ENCODE measurements at regions not wholly inside any gene's neighbourhood (a gene's known extent, or its start where the extent isn't known, plus 50 kb on each side); places are given as distances from the start of the nearest gene placed in this dataset.

DNA sequence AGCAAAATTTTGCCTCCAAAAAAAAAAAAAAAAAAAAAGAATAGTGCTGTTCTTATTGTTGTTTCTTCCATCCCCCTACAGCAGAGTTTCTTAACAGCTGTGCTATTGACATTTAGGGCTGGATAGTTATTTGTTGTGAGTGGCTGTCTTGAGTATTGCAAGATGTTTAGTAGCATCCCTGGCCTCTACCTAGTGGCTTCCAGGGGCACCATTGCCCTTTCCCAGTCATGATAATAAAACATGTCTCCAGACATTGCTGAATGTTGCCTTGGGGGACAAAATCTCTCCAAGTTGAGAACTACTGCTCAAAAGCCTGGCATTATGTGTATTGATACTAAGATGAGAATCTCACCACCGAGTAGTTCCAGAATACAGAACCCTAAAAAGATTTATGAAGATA lies 108.7 kb downstream of the PALM2AKAP2 start:
- H3K27ac Mint-ChIP-seq = no peak overlapping the region
- Histone ChIP-seq H3K4me3 (no peak overlapping the region), H2AFZ (replicated peaks) (no peak overlapping the region), H3F3A (ENCODE audit: low read depth) (no peaks in the 10 kb centered on the region), H3K79me2 (ENCODE audit: low read depth) (no peaks in the 10 kb centered on the region), H3K27me3 (no peaks in the 10 kb centered on the region), H3K36me3 (no peaks in the 10 kb centered on the region), H4K20me1 (ENCODE audit: low read depth) (no peaks in the 10 kb centered on the region), H3K4me2 (no peak overlapping the region), H3K27ac (no peak overlapping the region), H3K9ac (no peak overlapping the region), H3K4me1 (peaks cover 7% of the 10 kb centered on the region), H3K9me3 (ENCODE audit: low read depth) (no peaks in the 10 kb centered on the region)
- H3K27me3 Mint-ChIP-seq (ENCODE audit: insufficient read depth, low read depth) = peaks cover 2% of the 10 kb centered on the region
- no peaks in the 10 kb centered on the region for H3K9me3 Mint-ChIP-seq
- TF ChIP-seq, protein P1, sequence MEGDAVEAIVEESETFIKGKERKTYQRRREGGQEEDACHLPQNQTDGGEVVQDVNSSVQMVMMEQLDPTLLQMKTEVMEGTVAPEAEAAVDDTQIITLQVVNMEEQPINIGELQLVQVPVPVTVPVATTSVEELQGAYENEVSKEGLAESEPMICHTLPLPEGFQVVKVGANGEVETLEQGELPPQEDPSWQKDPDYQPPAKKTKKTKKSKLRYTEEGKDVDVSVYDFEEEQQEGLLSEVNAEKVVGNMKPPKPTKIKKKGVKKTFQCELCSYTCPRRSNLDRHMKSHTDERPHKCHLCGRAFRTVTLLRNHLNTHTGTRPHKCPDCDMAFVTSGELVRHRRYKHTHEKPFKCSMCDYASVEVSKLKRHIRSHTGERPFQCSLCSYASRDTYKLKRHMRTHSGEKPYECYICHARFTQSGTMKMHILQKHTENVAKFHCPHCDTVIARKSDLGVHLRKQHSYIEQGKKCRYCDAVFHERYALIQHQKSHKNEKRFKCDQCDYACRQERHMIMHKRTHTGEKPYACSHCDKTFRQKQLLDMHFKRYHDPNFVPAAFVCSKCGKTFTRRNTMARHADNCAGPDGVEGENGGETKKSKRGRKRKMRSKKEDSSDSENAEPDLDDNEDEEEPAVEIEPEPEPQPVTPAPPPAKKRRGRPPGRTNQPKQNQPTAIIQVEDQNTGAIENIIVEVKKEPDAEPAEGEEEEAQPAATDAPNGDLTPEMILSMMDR (IDR thresholded peaks at IDR 0.05) = no peak
- TF ChIP-seq EZH2 (IDR thresholded peaks at IDR 0.05) = no peak
- H3K4me1 Mint-ChIP-seq = peaks cover 5% of the 10 kb centered on the region
- no peaks in the 10 kb centered on the region for H3K36me3 Mint-ChIP-seq
- no peak for DNase-seq (ENCODE audit: low spot score)
- H3K4me3 Mint-ChIP-seq = no peak overlapping the region

DNA sequence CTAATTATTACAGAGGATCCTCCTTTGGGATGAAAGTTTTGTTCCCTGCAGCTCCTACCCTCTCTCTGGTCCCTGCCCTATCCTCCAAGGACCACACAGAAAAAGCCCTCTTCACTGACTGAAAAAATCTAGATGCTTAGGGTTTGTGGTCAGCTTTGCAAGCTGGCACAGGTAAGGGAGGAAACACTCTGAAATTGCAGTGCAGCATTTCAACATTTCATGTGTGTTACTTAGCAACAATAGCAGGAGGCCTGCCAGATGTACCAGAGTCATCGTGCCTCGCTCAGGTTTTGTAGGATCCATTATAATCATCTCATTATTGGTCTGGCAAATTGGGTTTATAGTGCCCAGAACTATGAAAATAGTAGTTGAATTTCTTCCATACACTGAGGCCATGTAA lies 109.5 kb downstream of the PALM2AKAP2 start:
- Histone ChIP-seq H3K36me3 (no peaks in the 10 kb centered on the region), H3F3A (ENCODE audit: low read depth) (no peaks in the 10 kb centered on the region), H3K4me2 (no peak overlapping the region), H3K4me3 (no peak overlapping the region), H3K27ac (no peak overlapping the region), H2AFZ (replicated peaks) (no peak overlapping the region), H3K9ac (no peak overlapping the region), H3K79me2 (ENCODE audit: low read depth) (no peaks in the 10 kb centered on the region), H3K27me3 (no peaks in the 10 kb centered on the region), H4K20me1 (ENCODE audit: low read depth) (no peaks in the 10 kb centered on the region), H3K9me3 (ENCODE audit: low read depth) (no peaks in the 10 kb centered on the region), H3K4me1 (peaks cover 7% of the 10 kb centered on the region)
- no peaks in the 10 kb centered on the region for H3K27me3 Mint-ChIP-seq (ENCODE audit: insufficient read depth, low read depth)
- TF ChIP-seq EZH2phosphoT487 (IDR thresholded peaks at IDR 0.05) (no peak), EZH2 (IDR thresholded peaks at IDR 0.05) (no peak)
- TF ChIP-seq, protein P1 (IDR thresholded peaks at IDR 0.05) = no peak
- H3K27ac Mint-ChIP-seq = no peak overlapping the region
- no peaks in the 10 kb centered on the region for H3K36me3 Mint-ChIP-seq
- DNase-seq (ENCODE audit: low spot score) = no peak
- H3K4me3 Mint-ChIP-seq = no peak overlapping the region
- H3K4me1 Mint-ChIP-seq = peaks cover 5% of the 10 kb centered on the region
- H3K9me3 Mint-ChIP-seq = no peaks in the 10 kb centered on the region

DNA sequence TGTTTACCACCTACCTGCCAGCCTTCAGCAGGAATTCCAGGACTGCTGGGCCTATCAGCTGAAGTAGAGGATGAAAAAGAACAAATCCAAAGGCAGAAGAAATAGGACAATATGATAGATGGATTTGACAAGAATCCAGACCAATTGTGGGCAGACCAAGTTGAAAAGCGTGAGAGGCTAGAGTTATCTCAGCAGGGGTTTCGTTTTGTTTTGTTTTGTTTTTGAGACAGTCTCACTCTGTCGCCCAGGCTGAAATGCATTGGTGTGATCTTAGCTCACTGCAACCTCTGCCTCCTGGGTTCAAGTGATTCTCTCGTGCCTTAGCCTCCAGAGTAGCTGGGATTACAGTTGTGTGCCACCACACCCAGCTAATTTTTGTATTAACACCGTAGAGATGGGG lies 113.2 kb downstream of the PALM2AKAP2 start:
- no peaks in the 10 kb centered on the region for H4K20me1 ChIP-seq (ENCODE audit: low read depth)
- H3K9ac ChIP-seq = no peak overlapping the region
- H3K4me3 Mint-ChIP-seq = no peak overlapping the region
- H2AFZ ChIP-seq (replicated peaks) = no peak overlapping the region
- H3K4me1 ChIP-seq = peaks cover 7% of the 10 kb centered on the region
- H3K4me2 ChIP-seq = no peak overlapping the region
- TF ChIP-seq EZH2phosphoT487 (IDR thresholded peaks at IDR 0.05) (no peak), EZH2 (IDR thresholded peaks at IDR 0.05) (no peak)
- TF ChIP-seq, protein P1 (IDR thresholded peaks at IDR 0.05) = no peak
- no peak for DNase-seq (ENCODE audit: low spot score)
- H3K4me1 Mint-ChIP-seq = peaks cover 5% of the 10 kb centered on the region
- H3K4me3 ChIP-seq = no peak overlapping the region
- no peaks in the 10 kb centered on the region for H3K79me2 ChIP-seq (ENCODE audit: low read depth)
- no peaks in the 10 kb centered on the region for H3K27me3 ChIP-seq
- H3K9me3 ChIP-seq (ENCODE audit: low read depth) = no peaks in the 10 kb centered on the region
- H3K36me3 ChIP-seq = no peaks in the 10 kb centered on the region
- no peaks in the 10 kb centered on the region for H3K36me3 Mint-ChIP-seq
- no peak overlapping the region for H3K27ac Mint-ChIP-seq
- H3F3A ChIP-seq (ENCODE audit: low read depth) = no peaks in the 10 kb centered on the region
- H3K27me3 Mint-ChIP-seq (ENCODE audit: insufficient read depth, low read depth) = no peaks in the 10 kb centered on the region
- no peaks in the 10 kb centered on the region for H3K9me3 Mint-ChIP-seq
- no peak overlapping the region for H3K27ac ChIP-seq

DNA sequence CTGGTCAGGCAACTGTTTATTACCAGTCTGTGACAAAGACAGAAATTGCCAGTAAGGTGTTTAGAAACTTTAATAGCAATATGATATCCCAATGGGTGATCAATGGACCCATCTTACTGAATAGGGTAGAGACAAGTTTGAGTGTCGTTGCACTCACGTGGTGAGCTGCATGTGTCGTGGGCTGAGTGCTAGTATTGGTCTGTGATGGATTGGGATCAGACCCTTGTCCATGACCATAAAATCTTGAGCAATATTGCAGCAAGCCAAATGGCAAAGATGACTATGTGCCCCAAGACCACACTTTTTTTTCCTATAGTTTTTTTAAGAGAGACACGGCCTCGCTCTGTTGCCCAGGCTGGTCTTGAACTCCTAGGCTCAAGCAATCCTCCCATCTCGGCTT lies 114.5 kb downstream of the PALM2AKAP2 start:
- H3K9ac ChIP-seq = no peak overlapping the region
- TF ChIP-seq EZH2phosphoT487 (IDR thresholded peaks at IDR 0.05) (no peak), EZH2 (IDR thresholded peaks at IDR 0.05) (no peak)
- TF ChIP-seq, protein P1 (IDR thresholded peaks at IDR 0.05) = no peak
- no peaks in the 10 kb centered on the region for H4K20me1 ChIP-seq (ENCODE audit: low read depth)
- H3K36me3 Mint-ChIP-seq = no peaks in the 10 kb centered on the region
- H3K27me3 Mint-ChIP-seq (ENCODE audit: insufficient read depth, low read depth) = no peaks in the 10 kb centered on the region
- peaks cover 3% of the 10 kb centered on the region for H3K4me1 Mint-ChIP-seq
- DNase-seq (ENCODE audit: low spot score) = no peak
- no peaks in the 10 kb centered on the region for H3F3A ChIP-seq (ENCODE audit: low read depth)
- no peaks in the 10 kb centered on the region for H3K9me3 Mint-ChIP-seq
- H2AFZ ChIP-seq (replicated peaks) = no peak overlapping the region
- no peaks in the 10 kb centered on the region for H3K9me3 ChIP-seq (ENCODE audit: low read depth)
- H3K36me3 ChIP-seq = no peaks in the 10 kb centered on the region
- H3K27ac Mint-ChIP-seq = no peak overlapping the region
- H3K27me3 ChIP-seq = no peaks in the 10 kb centered on the region
- no peak overlapping the region for H3K4me3 ChIP-seq
- H3K79me2 ChIP-seq (ENCODE audit: low read depth) = no peaks in the 10 kb centered on the region
- no peak overlapping the region for H3K4me3 Mint-ChIP-seq
- H3K4me1 ChIP-seq = peaks cover 7% of the 10 kb centered on the region
- no peak overlapping the region for H3K4me2 ChIP-seq
- H3K27ac ChIP-seq = no peak overlapping the region
